Lower lobe of right lung (tissue), 2 donors: ENCODE measurements at regions not wholly inside any gene's neighbourhood (a gene's known extent, or its start where the extent isn't known, plus 50 kb on each side); places are given as distances from the start of the nearest gene placed in this dataset.
A peak's percentile ranks its signal among the peaks of the same experiment; 100 is the strongest.
"Not testable (repeated sequence)": the region's sequence is repeated elsewhere in the genome, so short reads cannot be mapped to it uniquely, and the experiment has no call there.

Experiments
- ATAC-seq, 2 donors: fragments of 200-7000 bp; cut with Tn5 transposase; one replicate each; pipeline ENCODE4 v1.9.1; 2020 to 2022; ENCODE audit warnings: mild to moderate bottlenecking in 2 of 2, moderate library complexity in 2 of 2
- DNase-seq: peaks from one replicate; pipeline ENCODE4 v3.0.0-alpha.2; 2020
- H3K27ac ChIP-seq: fragments of 200-600 bp; one replicate; pipeline ENCODE4 v1.8.0; 2022
- H3K27me3 ChIP-seq: fragments of 200-600 bp; one replicate; pipeline ENCODE4 v1.8.0; 2022; ENCODE audit warnings: low read depth
- H3K36me3 ChIP-seq: fragments of 200-600 bp; one replicate; pipeline ENCODE4 v1.8.0; 2022; ENCODE audit warnings: mild to moderate bottlenecking
- H3K4me1 ChIP-seq: fragments of 200-600 bp; one replicate; pipeline ENCODE4 v1.8.0; 2022
- H3K4me3 ChIP-seq: fragments of 200-600 bp; one replicate; pipeline ENCODE4 v1.8.0; 2022; ENCODE audit warnings: mild to moderate bottlenecking
- H3K9me3 ChIP-seq: fragments of 200-600 bp; one replicate; pipeline ENCODE4 v1.8.0; 2022
- CTCF ChIP-seq: fragments of 200-600 bp; IDR thresholded peaks from one replicate; pipeline ENCODE4 v1.8.0; 2022; ENCODE audit warnings: antibody characterized with exemption, mild to moderate bottlenecking
- intact Hi-C: fragments of 100-400 bp; cut with DNase I; formaldehyde crosslinking; loops from one replicate; pipeline ENCODE4 v1.11.0; 2022
- donor health status: DM: no; HTN: yes; CAD: no; lungs with severe emphysema.

- DNase-seq (no peak), ATAC-seq (peak; percentile 50 to 56)
- intact Hi-C loops, result no loop called here
- Histone ChIP-seq H3K4me3 (no peak overlapping the region), H3K36me3 (no peaks in the 10 kb centered on the region), H3K4me1 (no peaks in the 10 kb centered on the region), H3K27ac (no peak overlapping the region), H3K9me3 (no peaks in the 10 kb centered on the region), H3K27me3 (no peaks in the 10 kb centered on the region)
- no peak for TF ChIP-seq CTCF
Observed at GRCh38 chr5:109630093-109630492, 59.6 kb upstream of the MAN2A1 start.

- intact Hi-C loops, result no loop called here
- no peak for DNase-seq
- no peak for TF ChIP-seq CTCF
- H3K36me3 ChIP-seq, result no peaks in the 10 kb centered on the region
- H3K9me3 ChIP-seq, result no peaks in the 10 kb centered on the region
- H3K27me3 ChIP-seq, result no peaks in the 10 kb centered on the region
- no peak overlapping the region for H3K4me3 ChIP-seq
- ATAC-seq, result no peak
- H3K27ac ChIP-seq, result no peak overlapping the region
- H3K4me1 ChIP-seq, result no peaks in the 10 kb centered on the region
Observed at GRCh38 chr5:109628591-109628990, 61.1 kb upstream of the MAN2A1 start.

- H3K4me3 ChIP-seq, H3K9me3 ChIP-seq, DNase-seq, intact Hi-C loops, H3K27ac ChIP-seq, ATAC-seq, H3K27me3 ChIP-seq, H3K36me3 ChIP-seq: not testable (repeated sequence)
- peaks cover 21% of the 10 kb centered on the region for H3K4me1 ChIP-seq
Observed at GRCh38 chr5:109621266-109621665, 68.5 kb upstream of the MAN2A1 start.

GRCh38 chr5:109620651-109621050, 69.1 kb upstream of the MAN2A1 start:
- no peaks in the 10 kb centered on the region for H3K27me3 ChIP-seq
- no peak for DNase-seq
- no peak for TF ChIP-seq CTCF

GRCh38 chr5:109619606-109620005, 70.1 kb upstream of the MAN2A1 start:
- Histone ChIP-seq H3K9me3 (no peaks in the 10 kb centered on the region), H3K27me3 (no peaks in the 10 kb centered on the region), H3K27ac (no peak overlapping the region), H3K4me1 (peaks cover 21% of the 10 kb centered on the region), H3K4me3 (no peak overlapping the region), H3K36me3 (no peaks in the 10 kb centered on the region)
- TF ChIP-seq CTCF, result no peak
- intact Hi-C loops, result no loop called here
- DNase-seq, result no peak
- no peak for ATAC-seq

More at GRCh38 chr5:109620651-109621050, 69.1 kb upstream of the MAN2A1 start:
- no peaks in the 10 kb centered on the region for H3K9me3 ChIP-seq
- no peak overlapping the region for H3K27ac ChIP-seq
- no peak overlapping the region for H3K4me3 ChIP-seq
- peaks cover 21% of the 10 kb centered on the region for H3K4me1 ChIP-seq
- intact Hi-C loops, result no loop called here
- no peaks in the 10 kb centered on the region for H3K36me3 ChIP-seq
- no peak for ATAC-seq

- H3K36me3 ChIP-seq, result no peaks in the 10 kb centered on the region
- H3K27me3 ChIP-seq, result no peaks in the 10 kb centered on the region
- no peak overlapping the region for H3K4me3 ChIP-seq
- H3K4me1 ChIP-seq, result peaks cover 21% of the 10 kb centered on the region
- TF ChIP-seq CTCF, result no peak
- intact Hi-C loops, result no loop called here
- no peak overlapping the region for H3K27ac ChIP-seq
- no peaks in the 10 kb centered on the region for H3K9me3 ChIP-seq
- DNase-seq (no peak), ATAC-seq (peak in 1 of 2 donors; percentile 55)
Observed at GRCh38 chr5:109619021-109619460, 70.7 kb upstream of the MAN2A1 start.
